ENCODE measurements at regions not wholly inside any gene's neighbourhood (a gene's known extent, or its start where the extent isn't known, plus 50 kb on each side); places are given as distances from the start of the nearest gene placed in this dataset.

GRCh38 chr7:46996972-46997371 lies 584.9 kb downstream of the TNS3 start:
- ATAC-seq = no peak
- TF ChIP-seq CTCF (IDR thresholded peaks at IDR 0.05 in 4 of 5, conservative IDR thresholded peaks at IDR 0.05 in 1 of 5) (no peak), POLR2A (IDR thresholded peaks at IDR 0.05) (no peak)
- intact Hi-C loops (cut with DNase I; ENCODE audit: low total_unique reads) (no loop called here), in situ Hi-C loops (cut with MboI; ENCODE audit: low sequenced_read_pairs in 4 of 4) (no loop called here)
- no peaks in the 10 kb centered on the region for H3K9me3 ChIP-seq
- no peaks in the 10 kb centered on the region for H3K36me3 ChIP-seq
- no peak for DNase-seq
- no peaks in the 10 kb centered on the region for H3K4me1 ChIP-seq
- H3K27ac ChIP-seq = no peak overlapping the region
- H3K27me3 ChIP-seq = no peaks in the 10 kb centered on the region
- no peak overlapping the region for H3K4me3 ChIP-seq

DNA sequence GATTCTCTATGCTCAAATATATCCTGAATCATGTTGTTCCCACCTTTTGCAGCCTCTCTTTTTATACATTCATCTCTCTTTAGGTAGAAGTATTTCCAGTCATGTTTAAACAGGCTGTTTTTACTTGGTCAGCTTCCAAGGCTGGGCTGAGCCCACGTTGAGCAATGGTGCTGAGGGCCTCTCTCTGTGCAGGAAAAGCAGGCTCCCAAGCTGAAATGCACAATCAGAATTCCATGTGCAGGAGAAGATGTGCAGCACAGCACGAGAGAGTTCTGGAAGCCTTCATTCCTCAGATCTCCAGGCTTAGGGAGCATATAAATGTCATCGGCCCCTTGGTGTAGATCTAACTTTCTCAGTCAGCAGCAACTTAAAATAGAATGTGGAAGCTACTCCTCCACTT lies 588.5 kb downstream of the TNS3 start:
- in situ Hi-C loops (cut with MboI; ENCODE audit: low sequenced_read_pairs in 4 of 4) = no loop called here
- no peak for ATAC-seq
- intact Hi-C loops (cut with DNase I; ENCODE audit: low total_unique reads) = no loop called here

GRCh38 chr7:46990761-46991160 lies 591.1 kb downstream of the TNS3 start:
- Histone ChIP-seq H3K27me3 (no peaks in the 10 kb centered on the region), H3K4me1 (no peaks in the 10 kb centered on the region), H3K4me3 (no peak overlapping the region), H3K36me3 (no peaks in the 10 kb centered on the region), H3K27ac (no peak overlapping the region), H3K9me3 (no peaks in the 10 kb centered on the region)
- intact Hi-C loops (cut with DNase I; ENCODE audit: low total_unique reads) (no loop called here), in situ Hi-C loops (cut with MboI; ENCODE audit: low sequenced_read_pairs in 4 of 4) (no loop called here)
- TF ChIP-seq POLR2A (IDR thresholded peaks at IDR 0.05) (no peak), CTCF (IDR thresholded peaks at IDR 0.05 in 4 of 5, conservative IDR thresholded peaks at IDR 0.05 in 1 of 5) (no peak)
- ATAC-seq (no peak), DNase-seq (no peak)

More for the DNA sequence above, 588.5 kb downstream of the TNS3 start:
- Histone ChIP-seq H3K9me3 (no peaks in the 10 kb centered on the region), H3K27me3 (no peaks in the 10 kb centered on the region), H3K4me3 (no peak overlapping the region), H3K4me1 (no peaks in the 10 kb centered on the region), H3K27ac (no peak overlapping the region), H3K36me3 (no peaks in the 10 kb centered on the region)
- no peak for DNase-seq
- TF ChIP-seq POLR2A (IDR thresholded peaks at IDR 0.05) = no peak
- no peak for TF ChIP-seq CTCF (IDR thresholded peaks at IDR 0.05 in 4 of 5, conservative IDR thresholded peaks at IDR 0.05 in 1 of 5)

DNA sequence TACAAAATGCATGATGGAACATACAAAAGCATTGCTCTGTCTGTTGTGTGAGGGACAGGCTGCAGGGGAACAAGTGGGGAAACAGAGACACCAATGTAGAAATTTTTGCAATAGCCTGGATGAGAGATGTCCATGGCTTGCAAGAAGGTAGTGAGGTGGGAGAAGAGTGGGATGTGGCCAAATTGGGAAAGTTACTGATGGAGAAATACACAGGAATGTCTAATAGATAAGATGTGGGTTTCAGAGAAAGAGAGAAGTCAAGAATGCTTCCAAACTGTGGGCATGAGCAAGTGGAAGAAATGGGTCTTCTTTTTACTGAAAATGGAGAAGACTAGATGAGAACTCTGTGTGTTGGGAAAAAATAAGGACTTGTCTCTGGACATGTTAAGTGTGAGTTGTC lies 592.7 kb downstream of the TNS3 start:
- Histone ChIP-seq H3K27ac (no peak overlapping the region), H3K27me3 (no peaks in the 10 kb centered on the region), H3K4me3 (no peak overlapping the region), H3K4me1 (no peaks in the 10 kb centered on the region), H3K36me3 (no peaks in the 10 kb centered on the region), H3K9me3 (no peaks in the 10 kb centered on the region)
- in situ Hi-C loops (cut with MboI; ENCODE audit: low sequenced_read_pairs in 4 of 4) = no loop called here
- no peak for DNase-seq
- intact Hi-C loops (cut with DNase I; ENCODE audit: low total_unique reads) = no loop called here
- ATAC-seq = no peak
- TF ChIP-seq POLR2A (IDR thresholded peaks at IDR 0.05) (no peak), CTCF (IDR thresholded peaks at IDR 0.05 in 4 of 5, conservative IDR thresholded peaks at IDR 0.05 in 1 of 5) (no peak)

- in situ Hi-C loops (cut with MboI; ENCODE audit: low sequenced_read_pairs in 4 of 4) = no loop called here
- Histone ChIP-seq H3K4me3 (no peak overlapping the region), H3K9me3 (no peaks in the 10 kb centered on the region), H3K27ac (no peak overlapping the region), H3K36me3 (no peaks in the 10 kb centered on the region), H3K4me1 (no peaks in the 10 kb centered on the region), H3K27me3 (no peaks in the 10 kb centered on the region)
- DNase-seq (no peak), ATAC-seq (no peak)
- TF ChIP-seq POLR2A (IDR thresholded peaks at IDR 0.05) (no peak), CTCF (IDR thresholded peaks at IDR 0.05 in 4 of 5, conservative IDR thresholded peaks at IDR 0.05 in 1 of 5) (no peak)
- intact Hi-C loops (cut with DNase I; ENCODE audit: low total_unique reads) = no loop called here
These were observed 599.0 kb downstream of the TNS3 start for GRCh38 chr7:46982928-46983327.
